ENCODE measurements at regions not wholly inside any gene's neighbourhood (a gene's known extent, or its start where the extent isn't known, plus 50 kb on each side); places are given as distances from the start of the nearest gene placed in this dataset.

DNA sequence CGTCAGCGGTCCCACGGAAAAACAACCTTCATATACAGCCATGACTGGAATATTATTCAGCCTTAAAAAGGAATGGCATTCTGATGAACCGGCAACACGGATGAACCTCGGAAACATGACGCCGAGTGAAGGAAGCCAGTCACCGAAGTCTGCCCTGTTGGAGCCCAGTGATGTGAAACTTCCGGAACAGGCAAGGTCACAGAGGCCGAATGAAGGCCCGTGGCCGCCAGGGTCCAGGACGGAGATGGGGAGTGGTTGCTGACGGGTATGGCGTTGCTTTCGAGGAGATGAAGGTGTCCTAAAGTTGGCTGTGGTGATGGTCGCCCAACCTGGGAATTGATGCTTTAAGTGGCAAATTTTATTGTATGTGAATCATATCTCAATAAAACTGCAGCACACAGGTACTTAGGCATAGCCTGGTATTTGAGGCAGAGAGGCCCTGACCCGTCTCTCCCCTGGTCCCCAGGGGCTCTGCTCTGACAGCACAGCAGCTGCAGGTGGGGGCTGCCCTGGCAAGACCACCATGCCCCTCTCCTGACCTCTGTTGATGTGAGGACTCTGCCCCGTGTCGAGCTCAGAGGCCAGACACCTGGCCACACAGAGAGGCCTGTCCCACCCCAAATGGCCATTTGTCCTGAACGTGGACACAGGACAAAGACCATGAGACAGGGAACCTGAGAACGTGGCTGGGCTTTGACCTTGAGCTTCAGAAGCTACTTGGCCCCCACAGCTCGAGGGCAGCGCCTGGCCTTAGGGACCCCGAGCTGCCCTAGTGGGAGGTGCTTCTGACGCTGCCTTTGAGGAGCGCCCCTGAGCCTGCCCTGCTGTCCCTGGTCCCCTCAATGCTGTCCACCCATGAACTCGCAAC lies 1090.8 kb downstream of the BRD1 start:
- Histone ChIP-seq H3F3A (replicated peaks; ENCODE audit: low read depth) (no peaks in the 10 kb centered on the region), H2AFZ (no peak overlapping the region), H3K27me3 (ENCODE audit: insufficient read depth) (no peaks in the 10 kb centered on the region), H3K79me2 (replicated peaks; ENCODE audit: insufficient read depth) (no peaks in the 10 kb centered on the region), H3K4me2 (no peak overlapping the region), H4K20me1 (replicated peaks; ENCODE audit: insufficient read depth) (no peaks in the 10 kb centered on the region), H3K9me2 (ENCODE audit: insufficient read depth) (no peaks in the 10 kb centered on the region), H3K4me3 (no peak overlapping the region), H3K36me3 (ENCODE audit: insufficient read depth) (no peaks in the 10 kb centered on the region), H3K27ac (ENCODE audit: low read depth) (no peak overlapping the region), H3K4me1 (ENCODE audit: insufficient read depth) (no peaks in the 10 kb centered on the region)
- Mint-ChIP-seq H3K4me1 (no peaks in the 10 kb centered on the region), H3K27ac (no peak overlapping the region), H3K36me3 (ENCODE audit: low read depth) (peaks cover 10% of the 10 kb centered on the region; the same call in 1 of the 3 replicates), H3K9me3 (peaks cover 5% of the 10 kb centered on the region; the same call in 2 of the 3 replicates), H3K27me3 (ENCODE audit: insufficient read depth, low read depth, poor library complexity) (peaks cover 4% of the 10 kb centered on the region), H3K4me3 (no peak overlapping the region)
- DNase-seq (ENCODE audit: low spot score) (no peak), ATAC-seq (no peak)
- TF ChIP-seq JUNB (IDR thresholded peaks at IDR 0.05; ENCODE audit: unreplicated experiment) (no peak), EZH2phosphoT487 (IDR thresholded peaks at IDR 0.05; ENCODE audit: unreplicated experiment) (no peak)
- TF ChIP-seq, protein P1, sequence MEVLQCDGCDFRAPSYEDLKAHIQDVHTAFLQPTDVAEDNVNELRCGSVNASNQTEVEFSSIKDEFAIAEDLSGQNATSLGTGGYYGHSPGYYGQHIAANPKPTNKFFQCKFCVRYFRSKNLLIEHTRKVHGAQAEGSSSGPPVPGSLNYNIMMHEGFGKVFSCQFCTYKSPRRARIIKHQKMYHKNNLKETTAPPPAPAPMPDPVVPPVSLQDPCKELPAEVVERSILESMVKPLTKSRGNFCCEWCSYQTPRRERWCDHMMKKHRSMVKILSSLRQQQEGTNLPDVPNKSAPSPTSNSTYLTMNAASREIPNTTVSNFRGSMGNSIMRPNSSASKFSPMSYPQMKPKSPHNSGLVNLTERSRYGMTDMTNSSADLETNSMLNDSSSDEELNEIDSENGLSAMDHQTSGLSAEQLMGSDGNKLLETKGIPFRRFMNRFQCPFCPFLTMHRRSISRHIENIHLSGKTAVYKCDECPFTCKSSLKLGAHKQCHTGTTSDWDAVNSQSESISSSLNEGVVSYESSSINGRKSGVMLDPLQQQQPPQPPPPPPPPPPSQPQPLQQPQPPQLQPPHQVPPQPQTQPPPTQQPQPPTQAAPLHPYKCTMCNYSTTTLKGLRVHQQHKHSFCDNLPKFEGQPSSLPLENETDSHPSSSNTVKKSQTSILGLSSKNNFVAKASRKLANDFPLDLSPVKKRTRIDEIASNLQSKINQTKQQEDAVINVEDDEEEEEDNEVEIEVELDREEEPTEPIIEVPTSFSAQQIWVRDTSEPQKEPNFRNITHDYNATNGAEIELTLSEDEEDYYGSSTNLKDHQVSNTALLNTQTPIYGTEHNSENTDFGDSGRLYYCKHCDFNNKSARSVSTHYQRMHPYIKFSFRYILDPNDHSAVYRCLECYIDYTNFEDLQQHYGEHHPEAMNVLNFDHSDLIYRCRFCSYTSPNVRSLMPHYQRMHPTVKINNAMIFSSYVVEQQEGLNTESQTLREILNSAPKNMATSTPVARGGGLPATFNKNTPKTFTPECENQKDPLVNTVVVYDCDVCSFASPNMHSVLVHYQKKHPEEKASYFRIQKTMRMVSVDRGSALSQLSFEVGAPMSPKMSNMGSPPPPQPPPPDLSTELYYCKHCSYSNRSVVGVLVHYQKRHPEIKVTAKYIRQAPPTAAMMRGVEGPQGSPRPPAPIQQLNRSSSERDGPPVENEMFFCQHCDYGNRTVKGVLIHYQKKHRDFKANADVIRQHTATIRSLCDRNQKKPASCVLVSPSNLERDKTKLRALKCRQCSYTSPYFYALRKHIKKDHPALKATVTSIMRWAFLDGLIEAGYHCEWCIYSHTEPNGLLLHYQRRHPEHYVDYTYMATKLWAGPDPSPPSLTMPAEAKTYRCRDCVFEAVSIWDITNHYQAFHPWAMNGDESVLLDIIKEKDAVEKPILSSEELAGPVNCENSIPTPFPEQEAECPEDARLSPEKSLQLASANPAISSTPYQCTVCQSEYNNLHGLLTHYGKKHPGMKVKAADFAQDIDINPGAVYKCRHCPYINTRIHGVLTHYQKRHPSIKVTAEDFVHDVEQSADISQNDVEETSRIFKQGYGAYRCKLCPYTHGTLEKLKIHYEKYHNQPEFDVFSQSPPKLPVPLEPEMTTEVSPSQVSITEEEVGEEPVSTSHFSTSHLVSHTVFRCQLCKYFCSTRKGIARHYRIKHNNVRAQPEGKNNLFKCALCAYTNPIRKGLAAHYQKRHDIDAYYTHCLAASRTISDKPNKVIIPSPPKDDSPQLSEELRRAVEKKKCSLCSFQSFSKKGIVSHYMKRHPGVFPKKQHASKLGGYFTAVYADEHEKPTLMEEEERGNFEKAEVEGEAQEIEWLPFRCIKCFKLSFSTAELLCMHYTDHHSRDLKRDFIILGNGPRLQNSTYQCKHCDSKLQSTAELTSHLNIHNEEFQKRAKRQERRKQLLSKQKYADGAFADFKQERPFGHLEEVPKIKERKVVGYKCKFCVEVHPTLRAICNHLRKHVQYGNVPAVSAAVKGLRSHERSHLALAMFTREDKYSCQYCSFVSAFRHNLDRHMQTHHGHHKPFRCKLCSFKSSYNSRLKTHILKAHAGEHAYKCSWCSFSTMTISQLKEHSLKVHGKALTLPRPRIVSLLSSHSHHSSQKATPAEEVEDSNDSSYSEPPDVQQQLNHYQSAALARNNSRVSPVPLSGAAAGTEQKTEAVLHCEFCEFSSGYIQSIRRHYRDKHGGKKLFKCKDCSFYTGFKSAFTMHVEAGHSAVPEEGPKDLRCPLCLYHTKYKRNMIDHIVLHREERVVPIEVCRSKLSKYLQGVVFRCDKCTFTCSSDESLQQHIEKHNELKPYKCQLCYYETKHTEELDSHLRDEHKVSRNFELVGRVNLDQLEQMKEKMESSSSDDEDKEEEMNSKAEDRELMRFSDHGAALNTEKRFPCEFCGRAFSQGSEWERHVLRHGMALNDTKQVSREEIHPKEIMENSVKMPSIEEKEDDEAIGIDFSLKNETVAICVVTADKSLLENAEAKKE (CRISPR knock-in tag; IDR thresholded peaks at IDR 0.05): no peak

DNA sequence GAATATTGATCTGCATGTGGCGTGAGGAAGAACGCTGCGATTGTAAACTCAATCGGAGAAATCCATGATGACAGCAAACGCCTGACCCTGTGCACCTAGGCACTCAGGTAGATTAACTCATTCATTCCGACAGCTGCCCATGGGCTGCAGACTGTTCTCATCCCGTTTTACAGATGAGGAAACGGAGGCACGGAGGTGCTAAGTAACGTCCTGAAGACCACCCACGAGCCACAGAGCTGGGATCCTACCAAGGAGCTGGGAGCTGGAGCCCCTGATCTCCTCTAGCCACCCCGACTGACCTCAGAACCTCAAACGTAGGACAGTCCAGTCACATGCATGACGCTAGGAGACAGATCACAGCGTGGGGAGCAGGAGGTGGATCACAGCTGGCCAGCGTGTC lies 1092.7 kb downstream of the BRD1 start:
- Histone ChIP-seq H3K9me2 (ENCODE audit: insufficient read depth) (no peaks in the 10 kb centered on the region), H3K27me3 (ENCODE audit: insufficient read depth) (no peaks in the 10 kb centered on the region), H3K36me3 (ENCODE audit: insufficient read depth) (no peaks in the 10 kb centered on the region), H3F3A (replicated peaks; ENCODE audit: low read depth) (no peaks in the 10 kb centered on the region), H3K4me1 (ENCODE audit: insufficient read depth) (no peaks in the 10 kb centered on the region), H3K4me2 (no peak overlapping the region), H3K79me2 (replicated peaks; ENCODE audit: insufficient read depth) (no peaks in the 10 kb centered on the region), H4K20me1 (replicated peaks; ENCODE audit: insufficient read depth) (no peaks in the 10 kb centered on the region), H2AFZ (no peak overlapping the region), H3K4me3 (no peak overlapping the region), H3K27ac (ENCODE audit: low read depth) (no peak overlapping the region)
- peaks cover 4% of the 10 kb centered on the region for H3K27me3 Mint-ChIP-seq (ENCODE audit: insufficient read depth, low read depth, poor library complexity)
- peaks cover 10% of the 10 kb centered on the region; the same call in 1 of the 3 replicates for H3K36me3 Mint-ChIP-seq (ENCODE audit: low read depth)
- no peak overlapping the region for H3K27ac Mint-ChIP-seq
- no peak overlapping the region for H3K4me3 Mint-ChIP-seq
- H3K4me1 Mint-ChIP-seq: no peaks in the 10 kb centered on the region
- H3K9me3 Mint-ChIP-seq: peaks cover 5% of the 10 kb centered on the region; the same call in 2 of the 3 replicates
- ATAC-seq (no peak), DNase-seq (ENCODE audit: low spot score) (no peak)
- TF ChIP-seq CREB1 (CRISPR knock-in tag; IDR thresholded peaks at IDR 0.05; ENCODE audit: low read depth) (no peak), NANOG (IDR thresholded peaks at IDR 0.05; ENCODE audit: borderline replicate concordance) (no peak), EZH2phosphoT487 (IDR thresholded peaks at IDR 0.05; ENCODE audit: unreplicated experiment) (no peak)
- TF ChIP-seq, protein P1 (CRISPR knock-in tag; IDR thresholded peaks at IDR 0.05): no peak

Measured in GM23338 (cell line).